ENCODE measurements at regions not wholly inside any gene's neighbourhood (a gene's known extent, or its start where the extent isn't known, plus 50 kb on each side); places are given as distances from the start of the nearest gene placed in this dataset.

GRCh38 chr1:87636198-87636892 is 307.7 kb downstream of the LMO4 start:
- no peak for DNase-seq

DNA sequence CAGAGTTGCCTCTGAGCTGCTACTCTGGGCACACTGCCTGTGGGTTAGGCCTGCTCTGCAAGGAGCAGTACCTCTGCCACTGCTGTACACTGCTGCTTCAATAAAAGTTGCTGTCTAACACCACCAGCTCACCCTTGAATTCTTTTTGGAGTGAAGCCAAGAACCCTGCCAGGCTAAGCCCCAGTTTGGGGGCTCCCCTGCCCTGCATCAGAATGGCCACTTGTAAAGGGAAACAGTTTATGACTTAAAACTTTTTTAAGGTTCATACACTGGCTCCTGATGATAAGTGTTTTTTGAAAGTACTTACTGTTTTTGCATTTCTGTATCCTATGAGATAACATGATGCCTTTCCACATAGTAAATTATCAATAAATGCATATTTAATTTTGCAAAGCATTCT is 310.0 kb downstream of the LMO4 start:
- no peak for DNase-seq

GRCh38 chr1:87641996-87642395 is 313.3 kb downstream of the LMO4 start:
- DNase-seq: no peak

- DNase-seq: no peak
Measured at GRCh38 chr1:87642581-87643221, 314.0 kb downstream of the LMO4 start.

DNA sequence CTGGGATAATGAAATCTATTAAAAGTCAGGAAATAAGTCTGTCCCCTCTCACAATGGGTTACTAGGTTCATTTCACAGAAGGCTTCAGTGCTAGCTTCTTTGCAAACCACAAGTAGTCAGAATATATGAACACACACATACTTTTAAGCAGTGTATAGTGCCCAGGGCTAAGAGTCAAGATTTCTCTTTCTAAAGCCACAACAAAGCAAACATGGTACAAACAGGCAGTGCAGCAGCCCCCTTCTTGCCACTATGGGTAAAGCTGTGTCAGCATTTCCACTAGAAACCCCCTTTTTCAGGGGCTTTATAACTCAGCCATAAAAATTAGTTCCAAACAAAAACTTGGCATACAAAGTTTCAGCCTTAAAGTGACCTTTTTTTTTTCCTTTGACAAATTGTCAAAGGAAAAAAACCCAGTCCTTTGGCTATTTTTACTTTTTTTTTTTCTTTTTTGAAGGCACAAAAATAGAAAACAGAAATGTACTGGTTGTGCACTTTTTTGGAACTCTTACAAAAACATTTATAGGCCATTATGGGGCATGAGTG is 315.4 kb downstream of the LMO4 start:
- DNase-seq: no peak

DNA sequence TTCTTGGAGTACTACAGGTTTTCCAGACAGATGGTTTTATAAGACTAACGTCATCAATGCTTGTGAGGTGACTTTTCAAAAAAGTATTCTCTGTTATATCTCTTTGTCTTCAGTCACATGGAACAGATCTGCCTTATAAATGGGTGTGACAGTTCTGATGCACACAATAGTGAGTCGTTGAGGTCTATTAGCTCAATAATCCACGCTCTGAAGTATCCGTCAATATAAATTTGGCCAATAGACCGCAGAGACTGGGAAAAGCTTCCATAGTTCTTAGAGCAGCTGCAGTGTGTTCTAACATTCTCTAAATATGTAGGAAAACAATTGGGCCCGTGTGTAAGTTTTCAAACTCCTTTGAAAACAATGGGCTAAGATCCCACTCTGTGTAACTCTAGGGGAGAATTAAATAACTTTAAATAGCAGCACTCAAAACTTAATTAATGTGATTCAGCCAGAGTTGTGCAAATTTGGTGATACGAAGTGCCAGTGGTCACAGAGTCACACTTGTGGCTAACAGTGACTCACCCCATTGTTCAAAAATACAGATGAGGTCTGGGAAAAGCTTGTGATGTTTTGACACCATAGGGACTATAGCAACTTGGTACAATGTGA is 316.0 kb downstream of the LMO4 start:
- DNase-seq: no peak

DNA sequence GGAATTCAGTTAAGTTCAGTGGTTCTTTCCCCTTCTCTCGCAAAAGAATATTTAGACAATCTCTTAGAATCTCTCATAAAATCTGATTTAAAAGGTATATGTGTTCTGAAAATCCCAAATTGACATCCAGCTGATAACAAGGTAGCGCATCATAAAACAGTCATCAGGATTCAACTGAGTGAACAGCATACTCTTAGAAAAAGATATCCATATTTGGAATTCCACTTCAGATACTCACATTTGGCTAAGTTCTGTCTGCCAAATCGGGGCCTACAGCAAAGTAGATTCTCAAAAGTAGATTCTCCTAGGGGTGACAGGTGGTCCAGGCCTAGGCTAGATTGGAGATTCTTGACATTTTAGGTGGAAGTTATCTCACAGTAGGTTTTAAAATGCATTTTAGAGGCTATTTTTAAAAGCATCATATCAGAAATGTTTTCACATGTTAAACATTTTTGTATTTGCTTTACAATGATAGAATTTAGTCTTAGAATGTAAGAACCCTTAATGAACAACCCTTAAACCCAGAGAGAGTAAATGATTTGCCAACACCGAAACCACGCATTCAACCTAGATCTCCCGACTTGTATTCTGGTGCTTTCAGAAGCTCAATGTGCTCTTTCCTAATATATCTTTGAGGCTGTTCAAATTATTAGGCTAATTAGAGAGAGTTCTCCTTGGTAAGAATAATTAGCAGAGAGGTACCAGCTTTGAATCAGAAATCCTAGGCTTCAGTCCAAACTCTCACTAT is 318.9 kb downstream of the LMO4 start:
- no peak for DNase-seq

GRCh38 chr1:87648323-87649119 is 319.8 kb downstream of the LMO4 start:
- no peak for DNase-seq

- no peak for DNase-seq
Measured at GRCh38 chr1:87650306-87650705, 321.6 kb downstream of the LMO4 start.

DNA sequence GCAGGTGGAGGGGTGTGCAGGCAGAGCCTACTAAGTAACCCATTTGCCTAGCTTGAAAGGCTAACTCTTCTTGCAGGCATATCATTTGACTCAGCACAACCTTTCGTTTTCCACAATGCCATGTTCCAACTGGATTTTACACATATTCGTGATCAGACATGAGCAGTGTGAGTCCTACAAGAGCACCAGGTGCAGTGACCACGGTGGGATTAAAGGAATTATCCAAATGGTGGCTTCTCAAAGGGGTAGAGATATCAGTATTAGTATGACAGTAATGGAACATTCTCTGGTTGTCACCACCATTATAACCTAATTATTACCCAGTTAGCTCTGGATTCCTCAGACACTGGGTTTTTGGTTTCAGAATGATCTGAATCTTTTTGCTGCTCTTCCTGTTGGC is 323.5 kb downstream of the LMO4 start:
- no peak for DNase-seq

DNA sequence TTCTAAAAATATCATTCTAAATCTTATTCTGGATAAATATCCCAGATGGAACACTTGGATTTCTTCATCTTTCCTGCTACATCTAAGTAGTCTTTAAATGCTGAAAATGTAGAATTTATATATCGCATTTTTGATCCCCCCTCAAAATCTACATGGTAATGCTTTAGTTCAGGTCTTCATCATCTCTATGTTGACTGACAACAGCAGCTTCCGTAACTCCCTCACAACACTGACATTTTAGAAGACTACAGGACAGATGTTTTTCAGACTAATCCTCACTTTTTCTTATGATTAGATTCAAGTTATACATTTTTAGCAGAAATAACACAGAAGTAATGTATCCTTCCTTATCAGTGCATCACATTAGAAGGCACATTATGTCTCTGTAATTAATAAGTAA is 336.5 kb downstream of the LMO4 start:
- DNase-seq: no peak

GRCh38 chr1:87666681-87667080 is 338.0 kb downstream of the LMO4 start:
- DNase-seq: no peak

- no peak for DNase-seq
Measured at GRCh38 chr1:87669674-87670073, 341.0 kb downstream of the LMO4 start.

- no peak for DNase-seq
Measured at GRCh38 chr1:87673309-87673708, 344.6 kb downstream of the LMO4 start.

DNA sequence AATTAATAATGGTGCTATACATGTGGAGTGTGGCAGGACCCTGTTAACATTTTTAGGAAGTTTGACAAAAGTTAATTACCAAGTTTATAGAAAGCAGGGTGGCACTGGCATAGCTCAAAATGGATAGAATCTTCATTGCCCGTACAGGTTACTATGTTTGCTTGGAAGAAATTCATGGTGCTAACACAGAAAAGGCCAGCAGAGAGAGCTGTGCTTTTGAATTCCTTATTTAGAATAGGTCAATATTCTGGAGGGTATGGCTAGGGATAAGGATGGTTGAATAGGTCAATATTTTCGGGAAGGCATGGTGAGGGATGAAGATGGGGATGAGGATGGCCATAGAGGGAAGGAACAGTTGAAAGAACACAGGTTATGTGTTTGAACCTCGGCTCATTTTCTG is 345.1 kb downstream of the LMO4 start:
- no peak for DNase-seq

DNA sequence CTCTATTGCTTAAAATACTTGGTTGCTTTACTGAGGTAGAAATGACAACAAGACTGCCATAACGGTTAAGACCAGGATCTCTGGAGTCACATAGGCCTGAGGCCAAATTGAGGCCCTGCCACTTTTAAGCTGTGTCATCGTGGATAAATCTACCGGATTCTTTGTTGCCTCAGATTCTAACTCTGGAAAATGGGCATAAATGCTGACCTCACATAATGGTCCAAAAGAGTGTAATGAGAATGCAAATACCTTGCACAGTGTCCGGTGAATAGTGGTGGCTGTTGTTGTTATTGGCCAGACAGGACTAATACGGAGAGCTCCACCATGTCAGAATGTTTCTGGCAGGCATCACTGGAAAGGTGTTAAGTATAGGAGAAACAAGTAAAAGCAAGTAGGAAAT is 346.1 kb downstream of the LMO4 start:
- no peak for DNase-seq

DNA sequence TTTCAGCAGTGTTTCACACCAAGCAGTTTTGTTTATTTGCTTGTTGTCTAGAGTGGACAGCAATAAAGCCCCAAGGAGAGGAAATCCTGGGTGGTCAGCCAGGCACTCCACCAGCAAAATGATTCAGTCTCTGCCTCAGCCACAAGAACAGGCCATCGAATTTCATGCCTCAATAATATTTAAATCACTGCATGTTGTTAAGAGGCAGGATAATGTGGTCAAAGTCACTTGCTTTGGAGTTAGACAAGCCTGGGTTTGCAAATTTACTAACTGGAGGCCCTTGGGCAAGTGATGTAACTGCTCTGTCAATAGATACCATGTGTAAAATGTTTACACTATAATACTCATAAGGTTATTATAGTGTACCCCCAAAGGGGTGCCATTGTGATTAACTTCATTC is 349.6 kb downstream of the LMO4 start:
- no peak for DNase-seq

DNA sequence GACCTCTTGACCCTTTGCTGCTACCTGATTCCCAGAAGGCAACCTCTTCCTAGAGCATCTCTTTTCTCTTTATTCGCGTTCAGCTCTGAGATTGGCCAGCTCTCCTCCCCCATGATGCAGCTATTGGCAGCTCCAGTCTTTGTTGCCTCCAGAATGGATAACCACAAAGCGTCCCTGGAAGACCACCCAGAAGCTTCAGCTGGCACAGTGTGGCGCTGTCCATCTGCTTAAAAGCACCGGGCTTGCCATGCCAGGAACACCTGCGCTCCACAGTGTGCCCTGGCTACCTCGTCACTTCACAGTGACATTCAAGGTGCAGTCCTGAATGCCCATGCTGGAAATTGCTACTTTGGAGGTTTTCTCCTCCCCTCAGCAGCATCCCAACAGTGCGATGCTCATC is 353.9 kb downstream of the LMO4 start:
- no peak for DNase-seq

- DNase-seq: no peak
Measured at GRCh38 chr1:87683196-87683956, 354.7 kb downstream of the LMO4 start.

- DNase-seq: no peak
Measured at GRCh38 chr1:87684194-87684593, 355.5 kb downstream of the LMO4 start.

GRCh38 chr1:87684713-87685205 is 356.1 kb downstream of the LMO4 start:
- DNase-seq: no peak

Data from activated CD4-positive, alpha-beta T cell treated with anti-CD3 and anti-CD28 coated beads for 4 hours (primary cell).